HFFc6 (cell line): ENCODE measurements at regions not wholly inside any gene's neighbourhood (a gene's known extent, or its start where the extent isn't known, plus 50 kb on each side); places are given as distances from the start of the nearest gene placed in this dataset.

Experiments used
- DNase-seq: peaks from one replicate; pipeline ENCODE4 v3.0.0-alpha.2; 2018
- H3K27ac Mint-ChIP-seq: 2 replicates; pipeline ENCODE4 v1.8.0; 2020; ENCODE audit warnings: mild to moderate bottlenecking, mixed read lengths
- H3K27me3 Mint-ChIP-seq: 2 replicates; pipeline ENCODE4 v1.8.0; 2021; ENCODE audit warnings: mild to moderate bottlenecking, moderate library complexity, mixed read lengths; ENCODE audit not compliant: insufficient read depth
- H3K36me3 Mint-ChIP-seq: 2 replicates; pipeline ENCODE4 v1.8.0; 2021; ENCODE audit warnings: low read depth, mixed read lengths
- H3K4me1 Mint-ChIP-seq: 2 replicates; pipeline ENCODE4 v1.8.0; 2020; ENCODE audit warnings: low read depth, mixed read lengths
- H3K4me3 Mint-ChIP-seq: 2 replicates; pipeline ENCODE4 v1.8.0; 2020; ENCODE audit warnings: mild to moderate bottlenecking, moderate library complexity, mixed read lengths
- H3K9me3 Mint-ChIP-seq: 2 replicates; pipeline ENCODE4 v1.8.0; 2020; ENCODE audit warnings: mild to moderate bottlenecking, mixed read lengths
- TF ChIP-seq, protein P1 (sequence below): fragments of 200-600 bp; sonication (generic); IDR thresholded peaks from 2 replicates; pipeline ENCODE4 v1.5.0; 2021; ENCODE audit warnings: antibody characterized with exemption, mild to moderate bottlenecking

GRCh38 chr16:8286348-8286747 is 304.0 kb downstream of the TMEM114 start:
- Mint-ChIP-seq H3K9me3 (peaks cover 70% of the 10 kb centered on the region), H3K27me3 (no peaks in the 10 kb centered on the region; the same call in 1 of the 2 replicates), H3K36me3 (no peaks in the 10 kb centered on the region; the same call in 1 of the 2 replicates), H3K4me3 (no peak overlapping the region), H3K27ac (no peak overlapping the region), H3K4me1 (no peaks in the 10 kb centered on the region)
- DNase-seq, result no peak
- TF ChIP-seq, protein P1, sequence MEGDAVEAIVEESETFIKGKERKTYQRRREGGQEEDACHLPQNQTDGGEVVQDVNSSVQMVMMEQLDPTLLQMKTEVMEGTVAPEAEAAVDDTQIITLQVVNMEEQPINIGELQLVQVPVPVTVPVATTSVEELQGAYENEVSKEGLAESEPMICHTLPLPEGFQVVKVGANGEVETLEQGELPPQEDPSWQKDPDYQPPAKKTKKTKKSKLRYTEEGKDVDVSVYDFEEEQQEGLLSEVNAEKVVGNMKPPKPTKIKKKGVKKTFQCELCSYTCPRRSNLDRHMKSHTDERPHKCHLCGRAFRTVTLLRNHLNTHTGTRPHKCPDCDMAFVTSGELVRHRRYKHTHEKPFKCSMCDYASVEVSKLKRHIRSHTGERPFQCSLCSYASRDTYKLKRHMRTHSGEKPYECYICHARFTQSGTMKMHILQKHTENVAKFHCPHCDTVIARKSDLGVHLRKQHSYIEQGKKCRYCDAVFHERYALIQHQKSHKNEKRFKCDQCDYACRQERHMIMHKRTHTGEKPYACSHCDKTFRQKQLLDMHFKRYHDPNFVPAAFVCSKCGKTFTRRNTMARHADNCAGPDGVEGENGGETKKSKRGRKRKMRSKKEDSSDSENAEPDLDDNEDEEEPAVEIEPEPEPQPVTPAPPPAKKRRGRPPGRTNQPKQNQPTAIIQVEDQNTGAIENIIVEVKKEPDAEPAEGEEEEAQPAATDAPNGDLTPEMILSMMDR, result no peak

- Mint-ChIP-seq H3K4me1 (no peaks in the 10 kb centered on the region), H3K4me3 (no peak overlapping the region), H3K27ac (no peak overlapping the region), H3K27me3 (no peaks in the 10 kb centered on the region; the same call in 1 of the 2 replicates), H3K36me3 (no peaks in the 10 kb centered on the region; the same call in 1 of the 2 replicates), H3K9me3 (peaks cover 74% of the 10 kb centered on the region)
- TF ChIP-seq, protein P1, result no peak
- DNase-seq, result no peak
Measured at GRCh38 chr16:8283195-8283594, 307.1 kb downstream of the TMEM114 start.

GRCh38 chr16:8278031-8278580 is 312.2 kb downstream of the TMEM114 start:
- TF ChIP-seq, protein P1, result no peak
- no peaks in the 10 kb centered on the region for H3K36me3 Mint-ChIP-seq
- H3K9me3 Mint-ChIP-seq, result peaks cover 52% of the 10 kb centered on the region
- no peaks in the 10 kb centered on the region for H3K4me1 Mint-ChIP-seq
- no peaks in the 10 kb centered on the region for H3K27me3 Mint-ChIP-seq
- no peak overlapping the region for H3K27ac Mint-ChIP-seq
- no peak for DNase-seq
- H3K4me3 Mint-ChIP-seq, result no peak overlapping the region

- Mint-ChIP-seq H3K9me3 (peaks cover 42% of the 10 kb centered on the region), H3K27ac (no peak overlapping the region), H3K27me3 (no peaks in the 10 kb centered on the region; the same call in 1 of the 2 replicates), H3K36me3 (no peaks in the 10 kb centered on the region), H3K4me3 (no peak overlapping the region), H3K4me1 (no peaks in the 10 kb centered on the region)
- DNase-seq, result no peak
- TF ChIP-seq, protein P1, result no peak
Measured at GRCh38 chr16:8271344-8271743, 319.0 kb downstream of the TMEM114 start.

DNA sequence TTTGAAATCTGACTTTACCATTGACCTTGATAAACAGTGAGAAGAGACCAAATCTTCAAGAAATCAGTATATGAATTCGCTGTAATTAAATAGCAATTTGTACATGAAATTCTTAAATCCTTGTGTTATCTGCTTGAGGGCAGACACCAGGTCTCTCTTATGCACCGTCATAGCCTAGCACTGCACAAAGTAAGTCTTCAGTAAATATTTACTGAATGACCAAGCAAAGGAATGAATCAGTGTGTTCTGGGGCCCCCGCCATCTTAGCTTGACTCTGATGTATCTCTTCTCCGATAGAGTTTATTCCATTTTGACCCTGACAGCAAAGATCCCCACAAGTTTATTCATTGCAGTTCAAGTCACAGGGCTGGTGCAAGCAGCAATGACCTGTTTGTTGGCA is 328.0 kb downstream of the TMEM114 start:
- H3K9me3 Mint-ChIP-seq, result peaks cover 62% of the 10 kb centered on the region
- H3K27ac Mint-ChIP-seq, result no peak overlapping the region
- peaks cover 2% of the 10 kb centered on the region; the same call in 1 of the 2 replicates for H3K27me3 Mint-ChIP-seq
- no peak for DNase-seq
- TF ChIP-seq, protein P1, result no peak
- H3K4me3 Mint-ChIP-seq, result no peak overlapping the region
- peaks cover 4% of the 10 kb centered on the region; the same call in 1 of the 2 replicates for H3K36me3 Mint-ChIP-seq
- H3K4me1 Mint-ChIP-seq, result no peaks in the 10 kb centered on the region
